GM18909 (cell line): ENCODE measurements at regions not wholly inside any gene's neighbourhood (a gene's known extent, or its start where the extent isn't known, plus 50 kb on each side); places are given as distances from the start of the nearest gene placed in this dataset.

Experiments
- ATAC-seq: cut with Tn5 transposase; IDR thresholded peaks from one replicate; pipeline ENCODE4 v1.9.1; 2021; ENCODE audit warnings: mild to moderate bottlenecking; ENCODE audit not compliant: unreplicated experiment, poor library complexity

- peak; percentile 36 for ATAC-seq
Observed at GRCh38 chr7:115409682-115410433, 488.0 kb downstream of the MDFIC start.

DNA sequence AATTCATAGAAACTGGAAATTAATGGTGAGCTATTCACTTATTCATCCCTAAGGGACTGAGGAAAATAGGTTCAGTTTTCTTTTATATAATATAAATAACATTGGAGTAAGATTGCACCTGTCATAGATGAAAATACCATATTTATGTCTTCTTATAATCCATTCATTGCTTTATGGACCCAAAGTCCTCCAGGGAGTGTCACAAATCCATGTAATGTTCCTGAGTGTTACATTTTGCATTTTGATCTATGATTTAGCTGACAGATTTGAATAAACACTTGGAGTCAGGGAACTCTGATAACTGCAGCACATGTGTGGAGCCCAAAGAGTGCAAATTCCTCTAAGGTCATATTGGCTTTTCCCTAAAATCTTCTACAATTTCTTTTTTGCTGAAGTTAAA, 484.3 kb downstream of the MDFIC start:
- ATAC-seq = no peak

DNA sequence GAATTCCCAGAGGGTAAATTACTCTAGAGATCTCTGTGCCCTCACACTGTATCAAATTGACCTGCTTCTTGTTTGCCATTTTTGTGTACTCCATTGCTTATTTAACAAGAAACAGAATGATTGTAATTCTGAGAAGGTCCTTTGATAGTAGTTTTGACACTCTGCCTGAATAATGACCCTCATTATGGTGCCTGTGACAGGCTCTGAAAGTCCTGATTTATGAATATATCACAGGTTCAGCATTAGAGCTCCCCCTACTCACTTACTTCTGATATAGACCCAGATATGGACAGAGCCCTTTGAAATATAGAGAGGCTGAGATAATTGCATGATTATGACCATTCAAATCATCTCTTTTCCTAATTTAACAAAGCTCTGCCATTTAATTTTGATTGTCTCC, 465.2 kb downstream of the MDFIC start:
- no peak for ATAC-seq

DNA sequence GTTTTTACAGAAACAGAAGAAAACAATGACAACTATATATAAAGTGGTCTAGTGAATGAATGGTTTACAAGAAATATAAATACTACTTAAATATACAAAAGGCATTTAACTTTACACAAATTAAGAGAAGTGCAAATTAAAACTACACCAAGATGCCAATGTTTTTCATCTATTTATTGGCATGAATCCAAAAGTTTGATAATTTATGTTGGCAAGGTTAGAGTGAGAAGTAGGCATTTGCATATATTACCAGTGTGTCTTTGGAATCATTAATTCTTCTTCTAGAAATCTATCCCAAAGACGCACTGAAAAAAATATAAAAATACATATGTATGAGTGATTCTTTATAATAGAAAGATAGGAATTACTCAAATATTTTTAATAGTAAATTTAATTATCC, 457.4 kb downstream of the MDFIC start:
- ATAC-seq = no peak

DNA sequence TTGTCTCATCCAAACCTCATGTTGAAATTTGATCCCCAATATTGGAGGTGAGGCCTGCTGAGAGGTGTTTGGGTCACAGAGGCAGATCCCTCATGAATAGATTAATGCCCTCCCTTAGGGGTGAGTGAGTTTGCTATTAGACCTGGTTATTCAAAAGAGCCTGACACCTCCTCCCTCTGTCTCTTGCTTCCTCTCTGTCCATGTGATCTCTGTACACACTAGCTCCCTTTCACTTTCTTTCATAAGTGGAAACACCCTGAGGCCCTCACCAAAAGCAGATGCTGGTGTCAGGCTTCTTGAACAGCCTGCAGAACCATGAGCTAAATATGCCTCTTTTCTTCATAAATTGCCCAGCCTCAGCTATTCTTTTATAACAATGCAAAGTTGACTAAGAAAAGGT, 447.1 kb downstream of the MDFIC start:
- ATAC-seq = no peak

- no peak for ATAC-seq
Observed at GRCh38 chr7:115363916-115364315, 442.0 kb downstream of the MDFIC start.

DNA sequence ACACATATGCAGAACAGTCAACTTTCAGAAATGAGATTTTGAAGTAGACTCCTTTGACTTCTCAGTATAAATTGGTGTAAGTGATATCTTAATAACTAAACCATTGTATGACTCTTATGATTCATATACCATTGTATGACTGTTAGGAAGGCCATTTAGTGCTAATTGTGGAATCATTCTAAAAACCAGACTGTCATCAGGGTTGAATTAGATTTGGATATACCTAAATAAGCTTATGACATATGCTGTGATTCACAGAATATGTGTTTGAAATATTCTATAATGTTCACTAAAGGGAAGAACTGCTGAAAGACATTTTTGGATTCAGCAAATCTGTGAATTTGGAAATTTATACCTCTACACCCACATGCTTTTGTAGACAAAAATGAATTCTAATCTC, 438.1 kb downstream of the MDFIC start:
- ATAC-seq = no peak

DNA sequence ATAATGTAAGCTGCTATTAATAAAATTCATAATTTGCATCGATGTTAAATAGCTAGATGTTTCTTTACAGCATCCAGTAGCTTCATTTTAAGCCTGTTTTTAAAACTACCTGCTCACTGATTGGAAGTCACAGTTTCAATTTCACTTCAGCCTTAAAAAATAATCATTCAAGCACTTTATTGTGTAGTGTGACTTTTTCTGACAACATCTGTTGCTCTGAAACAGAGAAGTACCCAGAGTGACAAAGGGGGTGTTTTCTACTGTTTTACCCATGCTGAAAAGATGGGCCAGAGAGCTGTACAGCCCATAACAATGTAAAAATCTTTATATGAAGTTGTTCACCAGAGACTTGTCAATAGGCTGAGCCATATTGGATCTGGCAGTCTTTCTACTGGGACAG, 437.2 kb downstream of the MDFIC start:
- peak; percentile 58 for ATAC-seq

- no peak for ATAC-seq
Observed at GRCh38 chr7:115357703-115357999, 435.8 kb downstream of the MDFIC start.

DNA sequence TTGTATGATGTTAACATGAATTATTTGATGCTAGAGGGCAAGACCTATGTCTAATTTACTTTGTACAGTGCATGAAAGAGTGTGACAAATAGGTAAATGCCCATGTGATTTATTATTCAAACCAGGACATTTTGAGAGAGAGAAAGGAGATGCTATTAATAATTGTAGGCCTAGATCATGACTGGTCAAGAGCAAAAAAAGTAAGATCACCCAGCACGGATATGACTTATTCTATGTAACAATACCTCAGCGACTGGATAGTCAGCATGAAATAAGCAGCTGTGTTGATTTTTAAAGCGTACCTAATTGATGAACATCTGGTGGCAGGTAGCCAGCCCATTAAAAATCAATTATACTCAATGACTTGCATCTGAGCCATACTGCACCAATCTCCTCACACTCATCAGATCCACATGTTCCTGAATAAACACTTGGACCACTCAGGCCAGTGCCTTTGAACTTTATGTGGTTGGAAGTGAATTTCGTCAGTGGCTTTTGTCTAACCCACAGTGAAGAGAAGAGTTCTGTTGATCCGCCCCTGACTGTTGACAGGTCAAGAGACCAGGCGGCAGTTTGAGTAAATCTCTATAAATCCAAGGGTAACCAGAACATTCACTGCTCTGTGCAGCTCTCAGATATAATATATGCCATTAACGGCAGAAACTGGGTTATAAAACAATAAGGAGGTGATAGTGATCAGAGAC, 435.3 kb downstream of the MDFIC start:
- ATAC-seq = no peak

DNA sequence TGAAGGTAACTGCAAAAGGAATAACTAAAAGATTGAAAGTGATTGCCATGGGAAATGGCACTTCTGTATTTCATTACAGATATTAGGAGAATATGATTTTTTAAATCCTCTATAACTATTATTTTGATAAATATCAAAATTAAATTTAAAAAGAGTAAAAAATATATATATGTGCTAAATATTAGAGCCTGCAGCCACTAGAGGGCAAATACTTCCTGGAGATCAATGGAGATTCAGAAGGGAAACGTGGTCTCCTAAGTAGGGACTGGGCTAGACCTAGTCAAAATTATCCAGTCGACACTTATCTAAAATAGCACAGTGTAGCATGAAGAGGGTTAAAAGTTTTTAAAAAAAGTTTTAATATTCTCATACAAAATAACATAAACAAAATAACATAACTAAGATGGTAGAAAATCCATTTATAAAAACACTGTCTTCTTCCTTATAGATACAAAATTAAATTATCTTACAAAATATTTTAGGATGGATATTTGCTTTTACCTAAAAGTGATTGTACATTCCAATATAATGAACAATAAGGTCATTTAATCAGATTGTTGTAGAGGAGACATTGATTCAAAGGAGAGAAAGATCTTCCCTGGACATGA, 434.3 kb downstream of the MDFIC start:
- no peak for ATAC-seq

DNA sequence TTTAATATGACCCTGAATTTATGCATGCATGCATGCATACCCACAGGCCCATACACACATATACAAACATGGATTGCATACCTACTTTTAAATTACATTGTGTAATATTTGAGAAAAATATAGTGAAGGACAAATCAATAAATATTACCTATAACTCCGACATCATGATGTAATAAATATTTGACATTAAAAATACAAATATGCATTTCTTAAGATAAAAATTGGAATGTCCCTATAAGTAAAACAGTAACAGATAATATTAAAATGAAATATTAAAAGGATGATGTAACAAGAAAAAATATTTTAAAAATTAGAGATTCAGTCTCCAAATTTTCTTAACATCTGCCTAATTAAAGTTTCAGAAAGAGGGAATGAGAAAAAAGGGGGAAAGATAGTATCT, 433.0 kb downstream of the MDFIC start:
- ATAC-seq = no peak

DNA sequence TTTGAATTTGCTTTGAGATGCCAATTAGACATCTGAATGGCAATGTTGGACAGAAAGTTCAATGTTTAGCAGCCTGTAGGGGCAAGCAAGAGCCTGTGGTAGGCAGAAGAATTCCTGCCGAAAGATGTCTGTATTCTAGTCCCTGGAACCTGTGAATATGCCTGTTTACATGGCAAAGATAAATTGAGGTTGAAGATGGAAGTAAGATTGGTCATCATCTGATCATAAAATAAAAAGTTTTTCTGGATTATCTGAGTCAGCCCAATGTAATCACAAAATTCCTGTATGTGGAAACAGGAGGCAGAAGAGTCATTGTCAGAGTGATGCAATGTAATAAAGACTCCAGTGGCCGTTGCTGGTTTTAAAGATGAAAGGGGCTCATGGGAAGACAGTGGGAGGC, 430.5 kb downstream of the MDFIC start:
- no peak for ATAC-seq

GRCh38 chr7:115350764-115351163, 428.9 kb downstream of the MDFIC start:
- no peak for ATAC-seq

DNA sequence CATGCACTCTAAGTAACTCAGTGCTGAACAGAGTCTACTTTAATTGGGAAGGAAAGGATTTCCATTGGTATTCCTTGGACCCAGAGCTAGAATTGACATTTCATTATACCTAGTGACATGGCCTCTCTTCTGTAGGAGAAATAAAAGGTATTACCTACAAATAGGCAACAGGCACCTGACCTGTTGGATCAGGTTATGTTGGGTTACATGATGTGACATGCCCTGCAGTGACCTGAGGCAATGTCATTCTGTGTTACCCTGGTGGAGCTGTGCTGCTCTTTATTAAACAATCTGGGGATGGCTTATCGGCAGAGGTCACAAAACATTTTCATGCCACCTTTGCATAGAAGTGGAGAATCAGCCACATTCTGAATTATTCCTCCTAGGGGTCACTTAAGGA, 427.7 kb downstream of the MDFIC start:
- ATAC-seq = no peak

- ATAC-seq = no peak
Observed at GRCh38 chr7:115346685-115347084, 424.8 kb downstream of the MDFIC start.

DNA sequence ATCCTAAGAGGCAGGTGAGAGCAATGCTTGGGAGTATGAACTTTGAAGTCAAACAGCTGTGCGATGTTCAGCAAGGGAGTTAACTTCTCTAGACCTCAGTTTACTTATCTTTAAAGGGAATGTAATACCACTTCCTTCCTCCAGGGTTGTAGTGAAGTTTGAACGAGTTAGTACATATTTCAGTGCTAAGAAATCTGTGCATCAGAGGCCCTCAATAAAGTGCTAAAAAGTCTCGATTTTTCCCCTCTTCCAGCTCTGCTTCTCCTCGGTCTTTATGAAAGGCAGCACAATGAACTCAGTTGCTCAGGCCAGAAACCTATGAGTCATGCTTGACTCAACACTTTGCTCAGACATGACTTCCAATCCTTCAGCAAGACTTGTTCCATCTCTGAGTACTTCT, 418.9 kb downstream of the MDFIC start:
- ATAC-seq = peak; percentile 51

GRCh38 chr7:115338016-115338415, 416.1 kb downstream of the MDFIC start:
- no peak for ATAC-seq

DNA sequence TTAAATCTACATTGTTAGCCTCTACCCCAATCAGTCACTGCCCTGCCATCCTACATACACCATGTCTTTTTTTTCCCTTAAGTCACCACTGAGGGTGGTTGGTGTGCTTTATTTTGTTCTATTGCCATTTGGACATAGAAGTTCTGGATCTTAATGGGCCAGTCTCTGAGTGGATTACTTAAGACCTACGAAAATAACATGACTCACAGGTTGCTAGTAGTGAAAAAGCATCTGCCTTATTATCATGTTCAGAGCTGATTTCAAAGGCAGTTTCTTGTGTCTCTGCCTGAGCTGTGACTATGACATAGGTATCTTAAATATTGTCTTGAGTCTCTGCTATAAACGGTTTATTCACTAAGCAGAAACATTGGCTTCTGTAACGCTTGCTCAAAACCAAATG, 410.8 kb downstream of the MDFIC start:
- no peak for ATAC-seq

DNA sequence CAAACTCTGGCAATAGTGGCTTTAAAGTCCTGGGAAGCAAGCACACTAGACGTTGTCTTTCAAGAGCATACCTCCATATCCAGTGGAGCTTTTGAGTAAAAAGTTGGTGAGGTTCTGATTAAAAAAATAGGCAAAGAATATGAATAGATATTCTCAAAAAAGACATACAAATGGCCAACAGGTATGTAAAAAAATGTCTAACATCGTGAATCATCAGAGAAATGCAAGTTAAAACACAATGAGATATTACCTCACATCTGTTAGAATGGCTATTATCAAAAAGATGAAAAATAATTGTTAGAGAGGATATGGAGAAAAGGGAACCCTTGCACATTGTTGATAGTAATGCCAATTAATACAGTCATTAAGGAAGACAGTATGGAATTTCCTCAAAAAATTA, 407.1 kb downstream of the MDFIC start:
- no peak for ATAC-seq

- ATAC-seq = no peak
Observed at GRCh38 chr7:115328018-115328417, 406.1 kb downstream of the MDFIC start.

DNA sequence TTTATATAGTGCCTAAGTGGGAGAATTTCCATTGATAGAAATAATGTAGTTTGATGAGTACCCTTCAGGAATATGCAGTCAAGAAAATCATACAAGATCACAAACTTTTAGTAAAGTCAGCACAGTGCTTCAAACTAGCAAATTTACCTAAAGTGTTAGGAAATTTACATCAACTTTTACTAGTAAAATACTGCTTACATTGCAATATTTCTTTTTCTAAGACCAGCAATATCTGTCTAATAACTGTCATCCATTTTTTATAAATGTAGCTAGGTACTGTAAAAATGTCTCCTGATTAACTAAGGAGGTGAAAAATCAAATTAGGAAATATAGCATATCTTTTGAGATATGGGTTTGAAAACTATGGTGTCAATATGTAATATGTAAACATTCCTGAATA, 405.4 kb downstream of the MDFIC start:
- no peak for ATAC-seq
